H1 (cell line): ENCODE measurements at regions not wholly inside any gene's neighbourhood (a gene's known extent, or its start where the extent isn't known, plus 50 kb on each side); places are given as distances from the start of the nearest gene placed in this dataset.

Experiments
- CTCF ChIP-seq, 3 experiments: IDR thresholded peaks; 1 replicate in 2 of 3; 2 replicates in 1 of 3; pipeline versions ENCODE4 v1.5.1 to v1.6.1; 2011; ENCODE audit warnings: low read length in 3 of 3, mild to moderate bottlenecking in 3 of 3, inconsistent platforms in 2 of 3, low read depth in 1 of 3, moderate library complexity in 1 of 3; ENCODE audit not compliant: insufficient read depth in 1 of 3; ENCODE audit errors: control extremely low read depth in 1 of 3
- GTF2F1 ChIP-seq: IDR thresholded peaks from 2 replicates; pipeline ENCODE4 v1.6.1; 2012; ENCODE audit warnings: low read depth, low read length, improper control_type of control experiment, borderline replicate concordance
- JUND ChIP-seq: IDR thresholded peaks from 2 replicates; pipeline ENCODE4 v1.6.1; 2011; ENCODE audit warnings: mild to moderate bottlenecking, improper control_type of control experiment, low read length
- POLR2A ChIP-seq, 2 experiments: IDR thresholded peaks; 1 replicate in 1 of 2; 2 replicates in 1 of 2; pipeline ENCODE4 v1.6.1; 2011; ENCODE audit warnings: low read depth in 2 of 2, low read length in 2 of 2, mild to moderate bottlenecking in 2 of 2; ENCODE audit errors: control extremely low read depth in 1 of 2
- RAD21 ChIP-seq, 2 experiments: IDR thresholded peaks in 1 of 2; conservative IDR thresholded peaks in 1 of 2; 2 replicates each; pipeline ENCODE4 v1.6.1; 2011; ENCODE audit warnings: low read depth in 2 of 2, low read length in 2 of 2, improper control_type of control experiment in 1 of 2, inconsistent platforms in 1 of 2, mild to moderate bottlenecking in 1 of 2, moderate library complexity in 1 of 2
- SIN3A ChIP-seq, 2 experiments: IDR thresholded peaks in 1 of 2; conservative IDR thresholded peaks in 1 of 2; 2 replicates each; pipeline ENCODE4 v1.6.1; 2011 to 2012; ENCODE audit warnings: low read length in 2 of 2, improper control_type of control experiment in 1 of 2, low read depth in 1 of 2, mild to moderate bottlenecking in 1 of 2
- SP4 ChIP-seq: IDR thresholded peaks from 2 replicates; pipeline ENCODE4 v1.6.1; 2012; ENCODE audit warnings: low read length, inconsistent platforms
- TAF1 ChIP-seq: IDR thresholded peaks from 2 replicates; pipeline ENCODE4 v1.6.1; 2011; ENCODE audit warnings: mild to moderate bottlenecking, low read depth, low read length

GRCh38 chr14:65927931-65928356, 515.4 kb downstream of the FUT8 start:
- TF ChIP-seq CTCF (IDR thresholded peaks at IDR 0.05; ENCODE audit: control extremely low read depth in 1 of 3, insufficient read depth in 1 of 3, low read depth in 1 of 3, low read length in 3 of 3) (no peak), RAD21 (IDR thresholded peaks at IDR 0.05 in 1 of 2, conservative IDR thresholded peaks at IDR 0.05 in 1 of 2; ENCODE audit: low read depth in 2 of 2, low read length in 2 of 2) (no peak), SP4 (no peak), POLR2A (IDR thresholded peaks at IDR 0.05; ENCODE audit: control extremely low read depth in 1 of 2, low read depth in 2 of 2, low read length in 2 of 2) (no peak), SIN3A (conservative IDR thresholded peaks at IDR 0.05 in 1 of 2, IDR thresholded peaks at IDR 0.05 in 1 of 2; ENCODE audit: low read depth in 1 of 2, low read length in 2 of 2) (no peak), TAF1 (no peak), GTF2F1 (no peak), JUND (no peak)
